Psoas muscle (tissue), 7 donors: ENCODE measurements at regions not wholly inside any gene's neighbourhood (a gene's known extent, or its start where the extent isn't known, plus 50 kb on each side); places are given as distances from the start of the nearest gene placed in this dataset.

Experiments used
- ATAC-seq, 4 donors: fragments of 200-7000 bp; cut with Tn5 transposase; one replicate each; pipeline ENCODE4 v1.9.1; 2020; ENCODE audit warnings: moderate library complexity in 3 of 4, mild to moderate bottlenecking in 2 of 4
- DNase-seq, 2 donors: peaks; one replicate each; pipeline ENCODE4 v3.0.0-alpha.2; 2020
- H3K27ac ChIP-seq: fragments of 200-600 bp; one replicate; pipeline ENCODE4 v1.8.0; 2022
- H3K27me3 ChIP-seq, 3 donors: fragments of 200-600 bp in 1 of 3; one replicate each; pipeline versions ENCODE4 v1.6.1 to v1.8.0; 2013 to 2022; ENCODE audit warnings: low read length in 2 of 3, mild to moderate bottlenecking in 2 of 3, moderate library complexity in 1 of 3; ENCODE audit not compliant: insufficient read depth in 3 of 3
- H3K36me3 ChIP-seq, 2 donors: fragments of 200-600 bp in 1 of 2; one replicate each; pipeline versions ENCODE4 v1.6.1 to v1.8.0; 2013 to 2022; ENCODE audit warnings: low read depth in 1 of 2, mild to moderate bottlenecking in 1 of 2, moderate library complexity in 1 of 2; ENCODE audit not compliant: insufficient read depth in 1 of 2
- H3K4me1 ChIP-seq: fragments of 200-600 bp; one replicate; pipeline ENCODE4 v1.8.0; 2022
- H3K4me3 ChIP-seq: fragments of 200-600 bp; one replicate; pipeline ENCODE4 v1.8.0; 2022; ENCODE audit warnings: mild to moderate bottlenecking
- H3K9me3 ChIP-seq: fragments of 200-600 bp; one replicate; pipeline ENCODE4 v1.8.0; 2022
- CTCF ChIP-seq: fragments of 200-600 bp; IDR thresholded peaks from one replicate; pipeline ENCODE4 v1.8.0; 2022; ENCODE audit warnings: antibody characterized with exemption
- WGBS, 3 donors: extraction: QIAGEN DNeasy Blood & Tissue Kit; methylation state at CpG; one replicate each; pipeline versions ENCODE4 v1.1.6 to v1.1.7; 2013; 5-methylcytosine and 5-hydroxymethylcytosine counted together
- intact Hi-C, 2 donors: fragments of 100-400 bp; cut with DNase I; formaldehyde crosslinking; loops; one replicate each; pipeline versions ENCODE4 v1.11.0 to v1.14.2; 2022
- donor health status: healthy with polysubstance abuse.
- donor health status: DM: no; HTN: no; CAD: no; lungs with moderate emphysema.
- donor health status: Bipolar disorder and iron deficiency.
- donor health status: healthy.
- donor health status: DM: yes; HTN: yes; CAD: no.
- donor health status: DM: no; HTN: no; CAD: no.
- donor health status: DM: yes; HTN: yes; CAD: no.

- no peak for TF ChIP-seq CTCF
- Histone ChIP-seq H3K9me3 (no peaks in the 10 kb centered on the region), H3K4me1 (peaks cover 4% of the 10 kb centered on the region), H3K4me3 (no peak overlapping the region), H3K27ac (peak overlapping the region; percentile 59), H3K27me3 (no peaks in the 10 kb centered on the region), H3K36me3 (no peaks in the 10 kb centered on the region)
- 92 to 95% (median 93%) methylated on average over 9 of the region's 9 CpGs for WGBS, 3 donors
- DNase-seq (no peak), ATAC-seq (no peak)
- intact Hi-C loops, result no loop called here
These were observed 98.0 kb downstream of the IRF2BPL start for GRCh38 chr14:76930549-76930948.

- intact Hi-C loops, result no loop called here
- Histone ChIP-seq H3K27ac (peak overlapping the region; percentile 59), H3K4me1 (peaks cover 4% of the 10 kb centered on the region), H3K4me3 (no peak overlapping the region), H3K36me3 (no peaks in the 10 kb centered on the region), H3K9me3 (no peaks in the 10 kb centered on the region), H3K27me3 (no peaks in the 10 kb centered on the region)
- 39 to 52% (median 40%) methylated on average over 8 of the region's 8 CpGs for WGBS, 3 donors
- ATAC-seq (peak; percentile 66 to 73 (median 70)), DNase-seq (no peak)
- TF ChIP-seq CTCF, result no peak
These were observed 98.6 kb downstream of the IRF2BPL start for GRCh38 chr14:76929927-76930326.

- Histone ChIP-seq H3K27ac (no peak overlapping the region), H3K9me3 (no peaks in the 10 kb centered on the region), H3K4me1 (peaks cover 11% of the 10 kb centered on the region), H3K36me3 (no peaks in the 10 kb centered on the region), H3K4me3 (no peak overlapping the region), H3K27me3 (no peaks in the 10 kb centered on the region)
- ATAC-seq (no peak), DNase-seq (no peak)
- no peak for TF ChIP-seq CTCF
- 51 to 70% (median 58%) methylated on average over 8 of the region's 8 CpGs for WGBS, 3 donors
- intact Hi-C loops, result no loop called here
These were observed 100.4 kb downstream of the IRF2BPL start for GRCh38 chr14:76927971-76928700.

- DNase-seq (peak in 1 of 2 donors; percentile 76), ATAC-seq (peak in 1 of 4 donors; percentile 44)
- Histone ChIP-seq H3K4me1 (peaks cover 14% of the 10 kb centered on the region), H3K27me3 (no peaks in the 10 kb centered on the region), H3K27ac (no peak overlapping the region), H3K9me3 (no peaks in the 10 kb centered on the region), H3K4me3 (no peak overlapping the region), H3K36me3 (no peaks in the 10 kb centered on the region)
- WGBS, 3 donors, result 68 to 71% (median 70%) methylated on average over 7 of the region's 7 CpGs
- intact Hi-C loops, result no loop called here
- no peak for TF ChIP-seq CTCF
These were observed 100.5 kb downstream of the LRRC74A start for GRCh38 chr14:76926521-76927251.
